ENCODE measurements at regions not wholly inside any gene's neighbourhood (a gene's known extent, or its start where the extent isn't known, plus 50 kb on each side); places are given as distances from the start of the nearest gene placed in this dataset.

- no peak for DNase-seq
Observed at GRCh38 chr3:177929310-177929709, 606.9 kb upstream of the KCNMB2 start.

GRCh38 chr3:177930771-177931170 is 605.5 kb upstream of the KCNMB2 start:
- no peak for DNase-seq

GRCh38 chr3:177931346-177931745 is 604.9 kb upstream of the KCNMB2 start:
- no peak for DNase-seq

GRCh38 chr3:177932346-177932745 is 603.9 kb upstream of the KCNMB2 start:
- DNase-seq, result no peak

GRCh38 chr3:177932750-177933660 is 603.2 kb upstream of the KCNMB2 start:
- no peak for DNase-seq

- DNase-seq, result peak; percentile 95
Observed at GRCh38 chr3:177934001-177934891, 602.0 kb upstream of the KCNMB2 start.

GRCh38 chr3:177935047-177935446 is 601.2 kb upstream of the KCNMB2 start:
- no peak for DNase-seq

GRCh38 chr3:177936721-177937120 is 599.5 kb upstream of the KCNMB2 start:
- DNase-seq, result no peak

GRCh38 chr3:177942911-177943310 is 593.3 kb upstream of the KCNMB2 start:
- DNase-seq, result no peak

- DNase-seq, result no peak
Observed at GRCh38 chr3:177944228-177944661, 592.0 kb upstream of the KCNMB2 start.

GRCh38 chr3:177946048-177946447 is 590.2 kb upstream of the KCNMB2 start:
- no peak for DNase-seq

GRCh38 chr3:177946497-177946896 is 589.7 kb upstream of the KCNMB2 start:
- no peak for DNase-seq

- no peak for DNase-seq
Observed at GRCh38 chr3:177946936-177947335, 589.3 kb upstream of the KCNMB2 start.

GRCh38 chr3:177947901-177948300 is 588.3 kb upstream of the KCNMB2 start:
- DNase-seq, result no peak

- DNase-seq, result no peak
Observed at GRCh38 chr3:177948716-177949425, 587.4 kb upstream of the KCNMB2 start.

GRCh38 chr3:177959188-177959587 is 577.0 kb upstream of the KCNMB2 start:
- no peak for DNase-seq

- DNase-seq, result no peak
Observed at GRCh38 chr3:177960014-177960413, 576.2 kb upstream of the KCNMB2 start.

- no peak for DNase-seq
Observed at GRCh38 chr3:177960722-177961121, 575.5 kb upstream of the KCNMB2 start.

- DNase-seq, result no peak
Observed at GRCh38 chr3:177961784-177962183, 574.5 kb upstream of the KCNMB2 start.

GRCh38 chr3:177966493-177966892 is 569.7 kb upstream of the KCNMB2 start:
- no peak for DNase-seq

GRCh38 chr3:177968891-177969290 is 567.3 kb upstream of the KCNMB2 start:
- peak; percentile 34 for DNase-seq

GRCh38 chr3:177973241-177973840 is 562.9 kb upstream of the KCNMB2 start:
- peak; percentile 38 for DNase-seq

GRCh38 chr3:177976241-177976640 is 560.0 kb upstream of the KCNMB2 start:
- DNase-seq, result no peak
